Type B pancreatic cell (in vitro differentiated cells): ENCODE measurements at regions not wholly inside any gene's neighbourhood (a gene's known extent, or its start where the extent isn't known, plus 50 kb on each side); places are given as distances from the start of the nearest gene placed in this dataset.
"Not testable (repeated sequence)": the region's sequence is repeated elsewhere in the genome, so short reads cannot be mapped to it uniquely, and the experiment has no call there.

Experiments used
- DNase-seq: peaks from one replicate; pipeline ENCODE4 v3.0.0; 2021; ENCODE audit warnings: mixed read lengths; ENCODE audit not compliant: unreplicated experiment; ENCODE audit errors: extremely low spot score
- H3K27ac Mint-ChIP-seq: 2 replicates; pipeline ENCODE4 v1.8.0; 2021; ENCODE audit warnings: mild to moderate bottlenecking, mixed read lengths
- H3K27me3 Mint-ChIP-seq: 2 replicates; pipeline ENCODE4 v1.8.0; 2021; ENCODE audit warnings: mixed read lengths
- H3K36me3 Mint-ChIP-seq: 2 replicates; pipeline ENCODE4 v1.8.0; 2021; ENCODE audit warnings: mixed read lengths
- H3K4me1 Mint-ChIP-seq: one replicate; pipeline ENCODE4 v1.8.0; 2021; ENCODE audit warnings: mixed read lengths; ENCODE audit not compliant: unreplicated experiment
- H3K4me3 Mint-ChIP-seq: 2 replicates; pipeline ENCODE4 v1.8.0; 2021; ENCODE audit warnings: mild to moderate bottlenecking, mixed read lengths
- H3K9me3 Mint-ChIP-seq: 2 replicates; pipeline ENCODE4 v1.8.0; 2021; ENCODE audit warnings: mixed read lengths
- CTCF ChIP-seq: fragments of 200-600 bp; sonication (generic); conservative IDR thresholded peaks from 2 replicates; pipeline ENCODE4 v1.5.0; 2021; ENCODE audit warnings: antibody characterized with exemption, mild to moderate bottlenecking

- no peaks in the 10 kb centered on the region for H3K27me3 Mint-ChIP-seq
- no peak overlapping the region for H3K4me3 Mint-ChIP-seq
- no peaks in the 10 kb centered on the region for H3K36me3 Mint-ChIP-seq
- no peak for DNase-seq
- H3K27ac Mint-ChIP-seq = no peak overlapping the region
- H3K4me1 Mint-ChIP-seq = peaks cover 4% of the 10 kb centered on the region
- no peak for TF ChIP-seq CTCF
- H3K9me3 Mint-ChIP-seq = no peaks in the 10 kb centered on the region
Observed at GRCh38 chr3:171982828-171983227, 56.5 kb upstream of the FNDC3B start.

DNA sequence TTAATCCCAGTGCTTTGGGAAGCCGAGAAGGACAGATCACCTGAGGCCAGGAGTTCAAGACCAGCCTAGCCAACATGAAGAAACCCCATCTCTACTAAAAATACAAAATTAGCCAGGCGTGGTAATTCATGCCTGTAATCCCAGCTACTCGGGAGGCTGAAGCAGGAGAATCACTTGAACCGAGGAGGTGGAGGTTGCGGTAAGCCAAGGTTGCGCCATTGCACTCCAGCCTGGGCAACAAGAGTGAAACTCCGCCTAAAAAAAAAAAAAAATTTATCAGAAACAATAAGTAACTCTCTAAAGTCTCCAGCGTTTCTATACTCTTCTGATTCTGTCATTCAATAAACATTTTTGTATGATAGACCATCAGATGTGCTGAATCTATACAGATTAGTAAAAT, 55.7 kb upstream of the FNDC3B start:
- not testable (repeated sequence) for H3K27ac Mint-ChIP-seq, H3K9me3 Mint-ChIP-seq

GRCh38 chr3:171984883-171985282, 54.5 kb upstream of the FNDC3B start:
- H3K4me1 Mint-ChIP-seq = peaks cover 4% of the 10 kb centered on the region
- no peaks in the 10 kb centered on the region for H3K36me3 Mint-ChIP-seq
- no peak for TF ChIP-seq CTCF
- H3K9me3 Mint-ChIP-seq = no peaks in the 10 kb centered on the region
- H3K27me3 Mint-ChIP-seq = no peaks in the 10 kb centered on the region
- no peak overlapping the region for H3K27ac Mint-ChIP-seq
- DNase-seq = no peak
- H3K4me3 Mint-ChIP-seq = no peak overlapping the region

More for the DNA sequence above, 55.7 kb upstream of the FNDC3B start:
- DNase-seq, H3K4me1 Mint-ChIP-seq, H3K27me3 Mint-ChIP-seq, H3K36me3 Mint-ChIP-seq, H3K4me3 Mint-ChIP-seq: not testable (repeated sequence)

- no peak overlapping the region for H3K4me3 Mint-ChIP-seq
- H3K27me3 Mint-ChIP-seq = no peaks in the 10 kb centered on the region
- H3K27ac Mint-ChIP-seq = no peak overlapping the region
- H3K9me3 Mint-ChIP-seq = peaks cover 5% of the 10 kb centered on the region
- H3K36me3 Mint-ChIP-seq = no peaks in the 10 kb centered on the region
- peaks cover 4% of the 10 kb centered on the region for H3K4me1 Mint-ChIP-seq
- no peak for DNase-seq
- TF ChIP-seq CTCF = no peak
Observed at GRCh38 chr3:171986176-171986575, 53.2 kb upstream of the FNDC3B start.

DNA sequence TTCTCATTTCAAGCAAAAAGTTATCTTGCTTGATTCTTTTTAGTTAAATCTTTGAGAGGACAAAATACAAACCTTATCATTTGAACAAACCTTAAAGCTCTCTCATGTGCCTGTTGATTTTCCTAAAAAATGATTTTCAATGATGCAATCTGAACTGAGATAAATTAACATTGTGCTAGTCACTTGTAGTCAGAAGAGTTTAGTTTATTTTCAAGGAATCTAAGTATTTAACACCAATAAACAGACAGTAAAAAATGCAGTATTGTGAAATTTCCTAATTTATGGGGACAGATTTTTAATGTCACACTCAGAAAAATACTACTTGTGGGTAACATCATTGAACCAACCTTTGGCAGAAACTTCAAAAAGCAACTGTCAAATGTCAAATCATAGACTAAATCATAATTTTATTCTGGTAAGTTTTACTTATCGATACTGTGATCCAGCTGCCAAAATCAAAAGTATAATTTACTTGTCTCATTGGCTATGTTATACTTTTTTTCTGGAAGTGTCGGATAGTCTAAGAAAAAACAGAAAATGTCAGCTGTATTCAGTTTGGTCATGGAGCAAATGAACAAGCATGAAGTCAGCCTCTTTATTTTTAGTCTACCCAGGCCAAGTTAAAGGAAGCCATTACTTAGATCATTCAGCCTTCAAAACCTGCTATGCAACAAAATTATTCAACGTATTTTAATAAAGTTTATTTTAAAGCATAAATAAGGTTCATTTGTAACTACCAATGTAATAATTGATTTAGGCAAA, 52.4 kb upstream of the FNDC3B start:
- H3K4me3 Mint-ChIP-seq = no peak overlapping the region
- no peaks in the 10 kb centered on the region for H3K36me3 Mint-ChIP-seq
- peaks cover 4% of the 10 kb centered on the region for H3K4me1 Mint-ChIP-seq
- H3K27me3 Mint-ChIP-seq = no peaks in the 10 kb centered on the region
- DNase-seq = no peak
- peaks cover 5% of the 10 kb centered on the region for H3K9me3 Mint-ChIP-seq
- no peak for TF ChIP-seq CTCF
- no peak overlapping the region for H3K27ac Mint-ChIP-seq
